ENCODE measurements at regions not wholly inside any gene's neighbourhood (a gene's known extent, or its start where the extent isn't known, plus 50 kb on each side); places are given as distances from the start of the nearest gene placed in this dataset.

- 67 to 86% methylated on average over 2 of the region's 2 CpGs for WGBS, 2 donors
- H3K9ac ChIP-seq (ENCODE audit: insufficient read depth in 1 of 2, low read length in 2 of 2) = no peak overlapping the region
- H3K4me3 ChIP-seq = no peak overlapping the region
- peaks cover 0 to 12% (median 2%) of the 10 kb centered on the region in 5 donors for H3K4me1 ChIP-seq (ENCODE audit: control insufficient read depth in 5 of 5, insufficient read depth in 5 of 5, low read length in 5 of 5)
- DNase-seq = peak in 1 of 3 donors; percentile 43
- H3K9me3 ChIP-seq (ENCODE audit: control insufficient read depth in 4 of 4, insufficient read depth in 3 of 4, low read length in 3 of 4) = no peaks in the 10 kb centered on the region
- no peaks in the 10 kb centered on the region for H3K27me3 ChIP-seq (ENCODE audit: control insufficient read depth in 3 of 3, insufficient read depth in 3 of 3, low read length in 2 of 3)
- H3K36me3 ChIP-seq (ENCODE audit: control insufficient read depth in 4 of 4, insufficient read depth in 4 of 4, low read length in 4 of 4) = no peaks in the 10 kb centered on the region
- no peak for TF ChIP-seq CTCF (IDR thresholded peaks at IDR 0.05; ENCODE audit: control extremely low read depth, extremely low read depth)
- no peak overlapping the region for H3K27ac ChIP-seq (ENCODE audit: low read depth in 1 of 2, low read length in 1 of 2)
- ATAC-seq (ENCODE audit: insufficient read depth, low FRiP score) = no peak
Measured at GRCh38 chr7:113797420-113798010, 121.3 kb downstream of the PPP1R3A start.

GRCh38 chr7:113796557-113796956, 122.3 kb downstream of the PPP1R3A start:
- TF ChIP-seq CTCF (IDR thresholded peaks at IDR 0.05; ENCODE audit: control extremely low read depth, extremely low read depth) = no peak
- peak in 2 of 3 donors; percentile 31 to 34 for DNase-seq
- H3K36me3 ChIP-seq (ENCODE audit: control insufficient read depth in 4 of 4, insufficient read depth in 4 of 4, low read length in 4 of 4) = no peaks in the 10 kb centered on the region
- WGBS, 2 donors = 5 to 36% methylated on average over 2 of the region's 2 CpGs
- no peaks in the 10 kb centered on the region for H3K27me3 ChIP-seq (ENCODE audit: control insufficient read depth in 3 of 3, insufficient read depth in 3 of 3, low read length in 2 of 3)
- no peaks in the 10 kb centered on the region for H3K9me3 ChIP-seq (ENCODE audit: control insufficient read depth in 4 of 4, insufficient read depth in 3 of 4, low read length in 3 of 4)
- no peak overlapping the region for H3K27ac ChIP-seq (ENCODE audit: low read depth in 1 of 2, low read length in 1 of 2)
- H3K9ac ChIP-seq (ENCODE audit: insufficient read depth in 1 of 2, low read length in 2 of 2) = no peak overlapping the region
- no peak overlapping the region for H3K4me3 ChIP-seq
- peaks cover 0 to 12% (median 2%) of the 10 kb centered on the region in 5 donors for H3K4me1 ChIP-seq (ENCODE audit: control insufficient read depth in 5 of 5, insufficient read depth in 5 of 5, low read length in 5 of 5)
- ATAC-seq (ENCODE audit: insufficient read depth, low FRiP score) = no peak

- TF ChIP-seq CTCF (IDR thresholded peaks at IDR 0.05; ENCODE audit: control extremely low read depth, extremely low read depth) = no peak
- WGBS, 2 donors = 76 to 79% methylated on average over 1 of the region's 1 CpG
- H3K27ac ChIP-seq (ENCODE audit: low read depth in 1 of 2, low read length in 1 of 2) = no peak overlapping the region
- DNase-seq (no peak), ATAC-seq (ENCODE audit: insufficient read depth, low FRiP score) (no peak)
- H3K9me3 ChIP-seq (ENCODE audit: control insufficient read depth in 4 of 4, insufficient read depth in 3 of 4, low read length in 3 of 4) = no peaks in the 10 kb centered on the region
- H3K36me3 ChIP-seq (ENCODE audit: control insufficient read depth in 4 of 4, insufficient read depth in 4 of 4, low read length in 4 of 4) = no peaks in the 10 kb centered on the region
- H3K4me3 ChIP-seq = no peak overlapping the region
- H3K9ac ChIP-seq (ENCODE audit: insufficient read depth in 1 of 2, low read length in 2 of 2) = no peak overlapping the region
- H3K4me1 ChIP-seq (ENCODE audit: control insufficient read depth in 5 of 5, insufficient read depth in 5 of 5, low read length in 5 of 5) = peaks cover 0 to 3% (median under 1%) of the 10 kb centered on the region in 5 donors
- H3K27me3 ChIP-seq (ENCODE audit: control insufficient read depth in 3 of 3, insufficient read depth in 3 of 3, low read length in 2 of 3) = no peaks in the 10 kb centered on the region
Measured at GRCh38 chr7:113794573-113794972, 124.2 kb downstream of the PPP1R3A start.

- ATAC-seq (ENCODE audit: insufficient read depth, low FRiP score) = no peak
- WGBS, 2 donors = 80 to 90% methylated on average over 3 of the region's 3 CpGs
- TF ChIP-seq CTCF (IDR thresholded peaks at IDR 0.05; ENCODE audit: control extremely low read depth, extremely low read depth) = no peak
Measured at GRCh38 chr7:113793171-113793570, 125.6 kb downstream of the PPP1R3A start.

More at GRCh38 chr7:113793171-113793570, 125.6 kb downstream of the PPP1R3A start:
- Histone ChIP-seq H3K4me1 (ENCODE audit: control insufficient read depth in 5 of 5, insufficient read depth in 5 of 5, low read length in 5 of 5) (peaks cover 0 to 3% (median 0%) of the 10 kb centered on the region in 5 donors), H3K9me3 (ENCODE audit: control insufficient read depth in 4 of 4, insufficient read depth in 3 of 4, low read length in 3 of 4) (no peaks in the 10 kb centered on the region), H3K27me3 (ENCODE audit: control insufficient read depth in 3 of 3, insufficient read depth in 3 of 3, low read length in 2 of 3) (no peaks in the 10 kb centered on the region), H3K9ac (ENCODE audit: insufficient read depth in 1 of 2, low read length in 2 of 2) (no peak overlapping the region), H3K4me3 (no peak overlapping the region), H3K27ac (ENCODE audit: low read depth in 1 of 2, low read length in 1 of 2) (no peak overlapping the region), H3K36me3 (ENCODE audit: control insufficient read depth in 4 of 4, insufficient read depth in 4 of 4, low read length in 4 of 4) (no peaks in the 10 kb centered on the region)
- DNase-seq = no peak
